Fibroblast of the aortic adventitia (primary cell): ENCODE measurements at regions not wholly inside any gene's neighbourhood (a gene's known extent, or its start where the extent isn't known, plus 50 kb on each side); places are given as distances from the start of the nearest gene placed in this dataset.

Experiments
- DNase-seq: peaks from one replicate; pipeline ENCODE4 v3.0.0-alpha.2; 2010; ENCODE audit warnings: low read depth
- H3K4me3 ChIP-seq: 2 replicates; pipeline ENCODE4 v1.5.1; 2011; ENCODE audit warnings: low read depth, mild to moderate bottlenecking, control low read depth, low read length, moderate library complexity
- TF ChIP-seq, protein P1 (sequence below): IDR thresholded peaks from 2 replicates; pipeline ENCODE4 v1.5.1; 2011; ENCODE audit warnings: mild to moderate bottlenecking, low read length, control low read depth, inconsistent platforms; ENCODE audit not compliant: insufficient read depth

- TF ChIP-seq, protein P1, sequence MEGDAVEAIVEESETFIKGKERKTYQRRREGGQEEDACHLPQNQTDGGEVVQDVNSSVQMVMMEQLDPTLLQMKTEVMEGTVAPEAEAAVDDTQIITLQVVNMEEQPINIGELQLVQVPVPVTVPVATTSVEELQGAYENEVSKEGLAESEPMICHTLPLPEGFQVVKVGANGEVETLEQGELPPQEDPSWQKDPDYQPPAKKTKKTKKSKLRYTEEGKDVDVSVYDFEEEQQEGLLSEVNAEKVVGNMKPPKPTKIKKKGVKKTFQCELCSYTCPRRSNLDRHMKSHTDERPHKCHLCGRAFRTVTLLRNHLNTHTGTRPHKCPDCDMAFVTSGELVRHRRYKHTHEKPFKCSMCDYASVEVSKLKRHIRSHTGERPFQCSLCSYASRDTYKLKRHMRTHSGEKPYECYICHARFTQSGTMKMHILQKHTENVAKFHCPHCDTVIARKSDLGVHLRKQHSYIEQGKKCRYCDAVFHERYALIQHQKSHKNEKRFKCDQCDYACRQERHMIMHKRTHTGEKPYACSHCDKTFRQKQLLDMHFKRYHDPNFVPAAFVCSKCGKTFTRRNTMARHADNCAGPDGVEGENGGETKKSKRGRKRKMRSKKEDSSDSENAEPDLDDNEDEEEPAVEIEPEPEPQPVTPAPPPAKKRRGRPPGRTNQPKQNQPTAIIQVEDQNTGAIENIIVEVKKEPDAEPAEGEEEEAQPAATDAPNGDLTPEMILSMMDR, result no peak
- no peak for DNase-seq
- no peak overlapping the region for H3K4me3 ChIP-seq
Observed at GRCh38 chr2:57656198-57656597, 390.4 kb upstream of the VRK2 start.

DNA sequence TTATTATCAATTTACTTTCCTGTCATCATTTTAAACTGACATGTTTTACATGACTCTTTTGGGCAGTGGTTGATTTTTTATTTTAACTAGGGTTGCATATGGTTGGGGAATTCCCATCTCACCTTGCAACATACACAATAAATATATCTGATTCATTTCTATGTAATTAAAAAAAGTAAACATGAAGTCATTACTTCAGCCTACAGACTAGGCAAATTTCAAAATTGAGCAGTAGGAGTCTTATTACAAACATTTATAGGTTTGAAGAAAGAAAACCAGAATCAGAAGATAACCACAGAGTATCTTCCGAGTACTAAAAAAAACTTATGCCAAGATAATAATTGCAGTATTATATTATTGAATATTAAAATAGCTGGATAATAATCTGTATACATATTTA, 377.0 kb upstream of the VRK2 start:
- TF ChIP-seq, protein P1, result no peak
- no peak for DNase-seq
- no peak overlapping the region for H3K4me3 ChIP-seq

- TF ChIP-seq, protein P1, result no peak
- no peak for DNase-seq
- no peak overlapping the region for H3K4me3 ChIP-seq
Observed at GRCh38 chr2:57674025-57674424, 372.6 kb upstream of the VRK2 start.

- H3K4me3 ChIP-seq, result no peak overlapping the region
- TF ChIP-seq, protein P1, result no peak
- no peak for DNase-seq
Observed at GRCh38 chr2:57674743-57675142, 371.9 kb upstream of the VRK2 start.

- no peak overlapping the region for H3K4me3 ChIP-seq
- DNase-seq, result no peak
- TF ChIP-seq, protein P1, result no peak
Observed at GRCh38 chr2:57677296-57677695, 369.3 kb upstream of the VRK2 start.

DNA sequence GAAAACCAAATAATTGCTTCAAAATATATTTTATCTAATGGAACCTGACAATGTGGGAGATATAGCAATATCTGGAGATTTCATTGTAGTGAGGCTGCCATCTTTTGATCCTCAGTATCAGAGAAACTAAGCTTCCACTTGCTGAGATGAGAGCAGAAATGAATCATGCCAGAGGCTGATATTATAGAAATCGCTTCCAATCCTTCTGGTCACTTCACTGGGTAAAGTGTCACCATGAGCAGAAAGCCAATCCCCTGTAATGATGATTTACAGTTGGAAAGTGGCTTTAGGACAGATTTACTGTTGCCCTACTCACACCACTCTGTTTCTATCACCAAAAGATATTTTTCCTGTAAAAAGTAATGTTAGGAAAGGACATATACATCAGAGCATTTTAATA, 365.0 kb upstream of the VRK2 start:
- TF ChIP-seq, protein P1, result no peak
- no peak overlapping the region for H3K4me3 ChIP-seq
- no peak for DNase-seq

DNA sequence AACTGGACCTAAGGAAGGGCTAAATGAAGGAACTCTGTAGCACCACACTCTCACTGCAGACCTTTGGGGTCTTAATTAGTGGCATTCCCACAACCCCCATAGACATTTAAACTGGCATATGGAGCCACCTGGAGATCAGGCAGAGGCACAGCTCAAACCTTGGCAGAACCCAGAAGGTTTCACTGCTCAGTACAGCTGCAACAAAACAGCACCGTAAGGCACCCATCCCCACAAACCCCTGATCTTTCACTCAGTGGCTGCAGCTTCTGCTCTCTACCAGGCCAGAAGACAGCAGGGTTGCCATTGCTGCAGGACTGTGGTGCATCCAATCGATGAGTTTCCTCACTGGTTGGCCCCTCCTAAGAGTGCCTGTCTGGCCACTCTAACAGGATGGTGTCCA, 361.6 kb upstream of the VRK2 start:
- no peak for DNase-seq
- TF ChIP-seq, protein P1, result no peak
- H3K4me3 ChIP-seq, result no peak overlapping the region
